DOHH2 (cell line): ENCODE measurements at regions not wholly inside any gene's neighbourhood (a gene's known extent, or its start where the extent isn't known, plus 50 kb on each side); places are given as distances from the start of the nearest gene placed in this dataset.

Experiments
- H3F3A ChIP-seq: fragments of 200-600 bp; sonication (generic), shearing (Covaris generic); 2 replicates; pipeline ENCODE4 v1.6.0; 2016; ENCODE audit warnings: antibody characterized with exemption, mild to moderate bottlenecking; ENCODE audit not compliant: control insufficient read depth, insufficient read depth
- H3K27ac ChIP-seq: fragments of 200-600 bp; sonication (generic); 2 replicates; pipeline ENCODE4 v1.5.1; 2014; ENCODE audit warnings: low read depth, mild to moderate bottlenecking, low read length, moderate library complexity
- H3K27me3 ChIP-seq: fragments of 200-600 bp; sonication (generic); 2 replicates; pipeline ENCODE4 v1.6.1; 2014; ENCODE audit warnings: mild to moderate bottlenecking, low read length, mixed read lengths; ENCODE audit not compliant: control insufficient read depth
- H3K36me3 ChIP-seq: fragments of 200-600 bp; sonication (generic); 2 replicates; pipeline ENCODE4 v1.6.1; 2014; ENCODE audit warnings: mild to moderate bottlenecking, low read length, moderate library complexity, mixed read lengths; ENCODE audit not compliant: control insufficient read depth
- H3K4me1 ChIP-seq: fragments of 200-600 bp; sonication (generic); 2 replicates; pipeline ENCODE4 v1.6.1; 2014; ENCODE audit warnings: mild to moderate bottlenecking, low read length, mixed read lengths; ENCODE audit not compliant: control insufficient read depth
- H3K4me2 ChIP-seq: fragments of 200-600 bp; sonication (generic); 2 replicates; pipeline ENCODE4 v1.6.0; 2014; ENCODE audit warnings: mild to moderate bottlenecking, low read length, moderate library complexity
- H3K4me3 ChIP-seq: fragments of 200-600 bp; sonication (generic); 2 replicates; pipeline ENCODE4 v1.5.1; 2014; ENCODE audit warnings: mild to moderate bottlenecking, low read length, mixed read lengths
- H3K79me2 ChIP-seq: fragments of 200-600 bp; sonication (generic); 2 replicates; pipeline ENCODE4 v1.6.1; 2014; ENCODE audit warnings: mild to moderate bottlenecking, low read length, mixed read lengths; ENCODE audit not compliant: control insufficient read depth
- H3K9me2 ChIP-seq: fragments of 200-600 bp; sonication (generic); replicated peaks from 2 replicates; pipeline ENCODE4 v1.6.1; 2014; ENCODE audit warnings: mild to moderate bottlenecking, low read length, mixed read lengths; ENCODE audit not compliant: control insufficient read depth
- H3K9me3 ChIP-seq: fragments of 200-600 bp; sonication (generic); 2 replicates; pipeline ENCODE4 v1.6.1; 2014; ENCODE audit warnings: antibody characterized with exemption, low read length, mixed read lengths; ENCODE audit not compliant: control insufficient read depth, insufficient read depth
- H4K20me1 ChIP-seq: fragments of 200-600 bp; sonication (generic); 2 replicates; pipeline ENCODE4 v1.6.0; 2014; ENCODE audit warnings: low read depth, mild to moderate bottlenecking, antibody characterized with exemption, low read length, moderate library complexity; ENCODE audit not compliant: control insufficient read depth, insufficient read depth
- EZH2phosphoT487 ChIP-seq: fragments of 200-600 bp; sonication (generic); IDR thresholded peaks from 2 replicates; pipeline ENCODE4 v1.6.1; 2017; ENCODE audit warnings: borderline replicate concordance, mild to moderate bottlenecking, antibody characterized with exemption, low read length, moderate library complexity, mixed read lengths
- TF ChIP-seq, protein P1 (sequence below): fragments of 200-600 bp; sonication (generic); IDR thresholded peaks from one replicate; pipeline ENCODE4 v1.5.1; 2014; ENCODE audit warnings: antibody characterized with exemption, mild to moderate bottlenecking, low read depth, low read length; ENCODE audit not compliant: poor library complexity, severe bottlenecking

GRCh38 chr2:200743042-200743676, 68.6 kb upstream of the BZW1 start:
- Histone ChIP-seq H3K4me1 (no peaks in the 10 kb centered on the region), H4K20me1 (no peaks in the 10 kb centered on the region), H3K27me3 (peaks cover 13% of the 10 kb centered on the region; the same call in 1 of the 2 replicates), H3K9me2 (no peaks in the 10 kb centered on the region), H3K4me3 (no peak overlapping the region), H3K79me2 (no peaks in the 10 kb centered on the region), H3F3A (no peaks in the 10 kb centered on the region), H3K4me2 (no peak overlapping the region), H3K27ac (no peak overlapping the region), H3K9me3 (no peaks in the 10 kb centered on the region), H3K36me3 (no peaks in the 10 kb centered on the region)
- no peak for TF ChIP-seq EZH2phosphoT487
- TF ChIP-seq, protein P1, sequence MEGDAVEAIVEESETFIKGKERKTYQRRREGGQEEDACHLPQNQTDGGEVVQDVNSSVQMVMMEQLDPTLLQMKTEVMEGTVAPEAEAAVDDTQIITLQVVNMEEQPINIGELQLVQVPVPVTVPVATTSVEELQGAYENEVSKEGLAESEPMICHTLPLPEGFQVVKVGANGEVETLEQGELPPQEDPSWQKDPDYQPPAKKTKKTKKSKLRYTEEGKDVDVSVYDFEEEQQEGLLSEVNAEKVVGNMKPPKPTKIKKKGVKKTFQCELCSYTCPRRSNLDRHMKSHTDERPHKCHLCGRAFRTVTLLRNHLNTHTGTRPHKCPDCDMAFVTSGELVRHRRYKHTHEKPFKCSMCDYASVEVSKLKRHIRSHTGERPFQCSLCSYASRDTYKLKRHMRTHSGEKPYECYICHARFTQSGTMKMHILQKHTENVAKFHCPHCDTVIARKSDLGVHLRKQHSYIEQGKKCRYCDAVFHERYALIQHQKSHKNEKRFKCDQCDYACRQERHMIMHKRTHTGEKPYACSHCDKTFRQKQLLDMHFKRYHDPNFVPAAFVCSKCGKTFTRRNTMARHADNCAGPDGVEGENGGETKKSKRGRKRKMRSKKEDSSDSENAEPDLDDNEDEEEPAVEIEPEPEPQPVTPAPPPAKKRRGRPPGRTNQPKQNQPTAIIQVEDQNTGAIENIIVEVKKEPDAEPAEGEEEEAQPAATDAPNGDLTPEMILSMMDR: no peak

- Histone ChIP-seq H3K4me3 (no peak overlapping the region), H3K4me2 (no peak overlapping the region), H3K27ac (no peak overlapping the region), H3K9me3 (no peaks in the 10 kb centered on the region), H4K20me1 (no peaks in the 10 kb centered on the region), H3K27me3 (peaks cover 13% of the 10 kb centered on the region; the same call in 1 of the 2 replicates), H3K4me1 (no peaks in the 10 kb centered on the region), H3K79me2 (no peaks in the 10 kb centered on the region), H3F3A (no peaks in the 10 kb centered on the region), H3K9me2 (no peaks in the 10 kb centered on the region), H3K36me3 (no peaks in the 10 kb centered on the region)
- TF ChIP-seq, protein P1: no peak
- TF ChIP-seq EZH2phosphoT487: no peak
Observed at GRCh38 chr2:200744201-200744602, 67.5 kb upstream of the BZW1 start.

DNA sequence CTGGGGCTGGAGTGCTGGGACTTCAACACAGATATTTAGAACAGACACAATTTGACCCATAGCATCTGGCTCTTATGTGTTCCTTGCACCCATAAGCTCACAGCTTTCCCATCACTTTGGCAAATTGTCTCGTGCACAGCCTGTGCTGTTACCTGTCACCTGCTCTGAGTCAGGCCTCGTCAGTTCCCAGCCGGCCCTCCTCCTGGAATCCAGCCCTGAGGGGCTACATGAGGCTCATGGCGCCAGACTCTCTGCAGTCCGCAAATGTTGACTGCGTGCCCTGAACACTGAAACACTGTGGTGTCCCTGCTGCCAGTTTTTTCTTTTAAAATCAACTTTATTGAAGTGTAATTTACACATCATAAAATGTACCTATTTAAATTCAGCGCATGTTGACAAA, 65.4 kb upstream of the BZW1 start:
- Histone ChIP-seq H3K4me3 (no peak overlapping the region), H3K4me1 (no peaks in the 10 kb centered on the region), H3K79me2 (no peaks in the 10 kb centered on the region), H3K36me3 (no peaks in the 10 kb centered on the region), H3K4me2 (no peak overlapping the region), H4K20me1 (no peaks in the 10 kb centered on the region), H3K9me3 (no peaks in the 10 kb centered on the region), H3K9me2 (no peaks in the 10 kb centered on the region), H3K27ac (no peak overlapping the region), H3F3A (no peaks in the 10 kb centered on the region), H3K27me3 (0 out of 2 replicates have a peak, but pooled peaks cover 3% of the 10 kb centered on the region)
- TF ChIP-seq, protein P1: no peak
- no peak for TF ChIP-seq EZH2phosphoT487
